CD4-positive, alpha-beta T cell (primary cell): ENCODE measurements at regions not wholly inside any gene's neighbourhood (a gene's known extent, or its start where the extent isn't known, plus 50 kb on each side); places are given as distances from the start of the nearest gene placed in this dataset.

Experiments
- ATAC-seq: fragments of 200-7000 bp; cut with Tn5 transposase; one replicate; pipeline ENCODE4 v1.10.0; 2022; ENCODE audit warnings: mild to moderate bottlenecking; ENCODE audit not compliant: poor library complexity
- CTCF ChIA-PET: fragments of 350-600 bp; sonication (Branson Sonifier 250); formaldehyde crosslinking; loops from one replicate; lab custom pipeline; 2021; ENCODE audit warnings: antibody characterized with exemption, inconsistent platforms; lab: Charles Lee
- POLR2A ChIA-PET: fragments of 350-600 bp; sonication (Branson Sonifier 250); formaldehyde crosslinking; loops from one replicate; lab custom pipeline; 2021; ENCODE audit warnings: antibody characterized with exemption, inconsistent platforms; lab: Charles Lee
- DNase-seq, 14 experiments: peaks; one replicate each; pipeline ENCODE4 v3.0.0-alpha.2; 2013 to 2020; ENCODE audit warnings: mixed read lengths in 2 of 14
- H3K27ac ChIP-seq, 2 donors: one replicate each; pipeline versions ENCODE4 v1.5.1 to v1.7.0; 2013; ENCODE audit warnings: low read length in 2 of 2, low read depth in 1 of 2, mild to moderate bottlenecking in 1 of 2
- H3K27me3 ChIP-seq, 2 experiments: 1 replicate in 1 of 2; 2 replicates in 1 of 2; pipeline versions ENCODE4 v1.6.1 to v1.7.0; 2013; ENCODE audit warnings: low read length in 2 of 2, control low read depth in 1 of 2, mild to moderate bottlenecking in 1 of 2, moderate library complexity in 1 of 2; ENCODE audit not compliant: insufficient read depth in 2 of 2, control insufficient read depth in 1 of 2
- H3K36me3 ChIP-seq: one replicate; pipeline ENCODE4 v1.6.1; 2013; ENCODE audit warnings: low read length, control low read depth; ENCODE audit not compliant: insufficient read depth
- H3K4me1 ChIP-seq: one replicate; pipeline ENCODE4 v1.6.1; 2013; ENCODE audit warnings: low read length, control low read depth; ENCODE audit not compliant: insufficient read depth
- H3K4me3 ChIP-seq: one replicate; pipeline ENCODE4 v1.5.1; 2013; ENCODE audit warnings: mild to moderate bottlenecking, low read length, moderate library complexity
- H3K9me3 ChIP-seq, 2 experiments: 1 replicate in 1 of 2; 2 replicates in 1 of 2; pipeline versions ENCODE4 v1.6.1 to v1.7.0; 2013; ENCODE audit warnings: low read length in 2 of 2, mild to moderate bottlenecking in 2 of 2, control low read depth in 1 of 2, moderate library complexity in 1 of 2; ENCODE audit not compliant: control insufficient read depth in 1 of 2, insufficient read depth in 1 of 2
- H3K27ac Mint-ChIP-seq: one replicate; pipeline ENCODE4 v1.8.0; 2020; ENCODE audit warnings: mixed read lengths
- H3K27me3 Mint-ChIP-seq: one replicate; pipeline ENCODE4 v1.8.0; 2021; ENCODE audit warnings: mixed read lengths
- H3K36me3 Mint-ChIP-seq: one replicate; pipeline ENCODE4 v1.8.0; 2021; ENCODE audit warnings: low read depth, mixed read lengths
- H3K4me1 Mint-ChIP-seq: one replicate; pipeline ENCODE4 v1.8.0; 2021; ENCODE audit warnings: low read depth, mixed read lengths
- H3K4me3 Mint-ChIP-seq: one replicate; pipeline ENCODE4 v1.8.0; 2020; ENCODE audit warnings: mild to moderate bottlenecking, mixed read lengths
- H3K9me3 Mint-ChIP-seq: one replicate; pipeline ENCODE4 v1.8.0; 2020; ENCODE audit warnings: mixed read lengths
- CTCF ChIP-seq: fragments of 200-600 bp; IDR thresholded peaks from one replicate; pipeline ENCODE4 v1.8.0; 2022; ENCODE audit warnings: antibody characterized with exemption, mild to moderate bottlenecking
- intact Hi-C, 2 experiments: fragments of 100-400 bp; cut with DNase I in 1 of 2; cut with micrococcal nuclease in 1 of 2; formaldehyde crosslinking; loops; one replicate each; pipeline versions ENCODE4 v1.15.1 to v1.9.0; 2023 to 2025; cut with DNase I, micrococcal nuclease

GRCh38 chr9:115275753-115276152, 157.8 kb upstream of the TNC start:
- no peak for TF ChIP-seq CTCF
- Mint-ChIP-seq H3K27me3 (peaks cover 33% of the 10 kb centered on the region), H3K4me1 (no peaks in the 10 kb centered on the region), H3K36me3 (no peaks in the 10 kb centered on the region), H3K9me3 (no peaks in the 10 kb centered on the region), H3K4me3 (no peak overlapping the region), H3K27ac (no peak overlapping the region)
- intact Hi-C loops, result no loop called here
- Histone ChIP-seq H3K9me3 (no peaks in the 10 kb centered on the region), H3K36me3 (no peaks in the 10 kb centered on the region), H3K4me1 (no peaks in the 10 kb centered on the region), H3K4me3 (no peak overlapping the region), H3K27ac (no peak overlapping the region), H3K27me3 (peaks cover 9 to 13% of the 10 kb centered on the region in 2 experiments)
- ChIA-PET CTCF (no interaction called here), POLR2A (no interaction called here)
- ATAC-seq (no peak), DNase-seq (no peak)

- ChIA-PET POLR2A (no interaction called here), CTCF (no interaction called here)
- no peak overlapping the region for H3K4me3 ChIP-seq
- no peaks in the 10 kb centered on the region for H3K4me1 ChIP-seq
- H3K4me1 Mint-ChIP-seq, result no peaks in the 10 kb centered on the region
- H3K27me3 Mint-ChIP-seq, result peaks cover 36% of the 10 kb centered on the region
- no peak for TF ChIP-seq CTCF
- H3K9me3 ChIP-seq, result no peaks in the 10 kb centered on the region
- H3K4me3 Mint-ChIP-seq, result no peak overlapping the region
- no peaks in the 10 kb centered on the region for H3K36me3 Mint-ChIP-seq
- H3K36me3 ChIP-seq, result no peaks in the 10 kb centered on the region
- ATAC-seq (no peak), DNase-seq (no peak)
- H3K9me3 Mint-ChIP-seq, result no peaks in the 10 kb centered on the region
- intact Hi-C loops, result no loop called here
- no peak overlapping the region for H3K27ac ChIP-seq
- H3K27me3 ChIP-seq, result peaks cover 12 to 13% of the 10 kb centered on the region in 2 experiments
- H3K27ac Mint-ChIP-seq, result no peak overlapping the region
Observed at GRCh38 chr9:115276621-115277020, 158.7 kb upstream of the TNC start.

- H3K4me1 Mint-ChIP-seq, result no peaks in the 10 kb centered on the region
- Histone ChIP-seq H3K4me3 (no peak overlapping the region), H3K27me3 (peaks cover 12 to 13% of the 10 kb centered on the region in 2 experiments), H3K27ac (no peak overlapping the region), H3K36me3 (no peaks in the 10 kb centered on the region), H3K9me3 (no peaks in the 10 kb centered on the region), H3K4me1 (no peaks in the 10 kb centered on the region)
- no peaks in the 10 kb centered on the region for H3K9me3 Mint-ChIP-seq
- POLR2A ChIA-PET, result no interaction called here
- intact Hi-C loops, result no loop called here
- no peak overlapping the region for H3K4me3 Mint-ChIP-seq
- H3K36me3 Mint-ChIP-seq, result no peaks in the 10 kb centered on the region
- DNase-seq (no peak), ATAC-seq (no peak)
- CTCF ChIA-PET, result no interaction called here
- H3K27me3 Mint-ChIP-seq, result peaks cover 42% of the 10 kb centered on the region
- no peak for TF ChIP-seq CTCF
- no peak overlapping the region for H3K27ac Mint-ChIP-seq
Observed at GRCh38 chr9:115277301-115277700, 159.3 kb upstream of the TNC start.
